Left lung (tissue), 4 donors: ENCODE measurements at regions not wholly inside any gene's neighbourhood (a gene's known extent, or its start where the extent isn't known, plus 50 kb on each side); places are given as distances from the start of the nearest gene placed in this dataset.

ENCODE experiments used
- ATAC-seq: fragments of 200-7000 bp; cut with Tn5 transposase; one replicate; pipeline ENCODE4 v1.9.1; 2020; ENCODE audit warnings: moderate library complexity
- DNase-seq, 4 donors: peaks; one replicate each; pipeline ENCODE4 v3.0.0-alpha.2; 2013 to 2020
- H3K27ac ChIP-seq, 2 donors: fragments of 200-600 bp; sonication (generic) in 1 of 2; one replicate each; pipeline versions ENCODE4 v1.5.0 to v1.8.0; 2020 to 2021
- H3K27me3 ChIP-seq, 2 donors: fragments of 200-600 bp; sonication (generic) in 1 of 2; one replicate each; pipeline versions ENCODE4 v1.5.0 to v1.8.0; 2020 to 2021
- H3K36me3 ChIP-seq, 2 donors: fragments of 200-600 bp; sonication (generic) in 1 of 2; one replicate each; pipeline versions ENCODE4 v1.5.0 to v1.8.0; 2020 to 2021
- H3K4me1 ChIP-seq, 2 donors: fragments of 200-600 bp; one replicate each; pipeline ENCODE4 v1.8.0; 2021
- H3K4me3 ChIP-seq, 2 donors: fragments of 200-600 bp; sonication (generic) in 1 of 2; one replicate each; pipeline versions ENCODE4 v1.5.0 to v1.8.0; 2020 to 2021; ENCODE audit warnings: mild to moderate bottlenecking in 1 of 2
- H3K9me3 ChIP-seq, 2 donors: fragments of 200-600 bp; sonication (generic) in 1 of 2; one replicate each; pipeline versions ENCODE4 v1.5.0 to v1.8.0; 2020 to 2021
- intact Hi-C, 2 donors: fragments of 100-400 bp; cut with DNase I; formaldehyde crosslinking; loops; one replicate each; pipeline versions ENCODE4 v1.11.2 to v1.14.2; 2022
- TF ChIP-seq, protein P1 (sequence below), 2 donors: fragments of 200-600 bp; sonication (generic) in 1 of 2; IDR thresholded peaks; one replicate each; pipeline versions ENCODE4 v1.5.0 to v1.8.0; 2021; ENCODE audit warnings: antibody characterized with exemption in 2 of 2
- donor health status: DM: no; HTN: yes; CAD: no.
- donor health status: DM: no; HTN: no; CAD: no.

DNA sequence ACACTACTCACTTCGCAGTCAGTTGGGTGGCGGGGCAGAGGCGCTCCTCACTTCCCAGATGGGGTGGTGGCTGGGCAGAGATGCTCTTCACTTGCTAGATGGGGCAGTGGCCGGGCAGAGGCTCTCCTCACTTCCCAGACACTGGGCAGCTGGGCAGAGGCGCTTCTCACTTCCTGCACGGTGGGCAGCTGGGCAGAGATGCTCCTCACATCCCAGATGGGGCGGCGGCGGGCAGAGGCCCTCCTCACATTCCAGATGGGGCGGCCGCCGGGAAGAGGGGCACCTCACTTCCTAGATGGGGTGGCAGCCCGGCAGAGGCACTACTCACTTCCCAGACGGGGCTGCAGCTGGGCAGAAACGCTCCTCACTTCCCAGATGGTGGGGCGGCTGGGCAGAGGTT is 199.8 kb downstream of the RTL9 start:
- H3K4me1 ChIP-seq, result no peaks in the 10 kb centered on the region
- DNase-seq, result peak in 1 of 4 donors; percentile 46
- no peak overlapping the region for H3K4me3 ChIP-seq
- H3K27me3 ChIP-seq, result no peaks in the 10 kb centered on the region
- no peaks in the 10 kb centered on the region for H3K36me3 ChIP-seq
- no peaks in the 10 kb centered on the region for H3K9me3 ChIP-seq
- no peak for ATAC-seq
- no peak overlapping the region for H3K27ac ChIP-seq
- intact Hi-C loops, result no loop called here
- TF ChIP-seq, protein P1, sequence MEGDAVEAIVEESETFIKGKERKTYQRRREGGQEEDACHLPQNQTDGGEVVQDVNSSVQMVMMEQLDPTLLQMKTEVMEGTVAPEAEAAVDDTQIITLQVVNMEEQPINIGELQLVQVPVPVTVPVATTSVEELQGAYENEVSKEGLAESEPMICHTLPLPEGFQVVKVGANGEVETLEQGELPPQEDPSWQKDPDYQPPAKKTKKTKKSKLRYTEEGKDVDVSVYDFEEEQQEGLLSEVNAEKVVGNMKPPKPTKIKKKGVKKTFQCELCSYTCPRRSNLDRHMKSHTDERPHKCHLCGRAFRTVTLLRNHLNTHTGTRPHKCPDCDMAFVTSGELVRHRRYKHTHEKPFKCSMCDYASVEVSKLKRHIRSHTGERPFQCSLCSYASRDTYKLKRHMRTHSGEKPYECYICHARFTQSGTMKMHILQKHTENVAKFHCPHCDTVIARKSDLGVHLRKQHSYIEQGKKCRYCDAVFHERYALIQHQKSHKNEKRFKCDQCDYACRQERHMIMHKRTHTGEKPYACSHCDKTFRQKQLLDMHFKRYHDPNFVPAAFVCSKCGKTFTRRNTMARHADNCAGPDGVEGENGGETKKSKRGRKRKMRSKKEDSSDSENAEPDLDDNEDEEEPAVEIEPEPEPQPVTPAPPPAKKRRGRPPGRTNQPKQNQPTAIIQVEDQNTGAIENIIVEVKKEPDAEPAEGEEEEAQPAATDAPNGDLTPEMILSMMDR (IDR thresholded peaks at IDR 0.05), result no peak

DNA sequence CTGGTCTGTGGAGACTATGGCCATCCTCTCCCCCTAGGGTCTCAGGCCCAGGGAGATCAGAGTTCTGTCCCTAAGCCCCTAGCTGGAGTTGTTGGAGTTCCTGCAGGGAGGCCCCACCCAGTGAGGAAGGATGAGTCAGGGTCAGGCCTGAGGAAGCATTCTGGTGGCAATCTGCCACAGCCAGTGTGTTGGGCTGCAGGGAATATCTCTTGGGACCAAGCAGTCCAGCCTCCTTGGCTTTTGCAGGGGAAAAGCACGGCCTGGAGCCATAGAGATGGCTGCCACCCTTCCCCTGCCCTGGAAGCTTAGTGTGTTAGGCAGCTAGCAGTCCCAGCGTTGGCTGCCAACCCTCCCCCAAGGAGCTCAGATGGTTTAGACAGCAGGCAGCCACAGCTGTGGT is 202.4 kb downstream of the RTL9 start:
- intact Hi-C loops, result no loop called here
- ATAC-seq (no peak), DNase-seq (no peak)
- no peak overlapping the region for H3K4me3 ChIP-seq
- H3K36me3 ChIP-seq, result no peaks in the 10 kb centered on the region
- TF ChIP-seq, protein P1 (IDR thresholded peaks at IDR 0.05), result no peak
- H3K27me3 ChIP-seq, result no peaks in the 10 kb centered on the region
- H3K4me1 ChIP-seq, result no peaks in the 10 kb centered on the region
- no peaks in the 10 kb centered on the region for H3K9me3 ChIP-seq
- no peak overlapping the region for H3K27ac ChIP-seq

DNA sequence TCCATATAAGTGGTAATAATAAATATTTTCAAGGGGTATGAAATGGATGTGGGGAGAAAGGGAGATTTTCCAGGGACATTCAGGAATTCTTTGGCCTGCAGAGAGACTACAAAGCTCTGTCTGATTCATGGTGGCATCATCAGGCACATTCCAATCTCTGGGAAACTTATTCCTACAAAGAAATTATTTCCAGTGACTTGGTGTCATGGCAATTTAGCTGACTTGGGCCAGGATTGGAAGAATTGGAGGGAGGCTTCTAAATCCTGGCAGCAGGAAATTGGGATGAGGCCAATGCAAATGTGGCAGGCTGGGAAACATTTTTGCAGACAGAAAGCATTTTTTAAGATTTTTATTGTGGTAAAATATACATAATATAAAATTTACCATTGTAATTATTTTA is 204.6 kb downstream of the RTL9 start:
- Histone ChIP-seq H3K9me3 (no peaks in the 10 kb centered on the region), H3K36me3 (no peaks in the 10 kb centered on the region), H3K4me1 (no peaks in the 10 kb centered on the region), H3K27ac (no peak overlapping the region), H3K4me3 (no peak overlapping the region), H3K27me3 (no peaks in the 10 kb centered on the region)
- ATAC-seq (no peak), DNase-seq (no peak)
- intact Hi-C loops, result no loop called here
- TF ChIP-seq, protein P1 (IDR thresholded peaks at IDR 0.05), result no peak

DNA sequence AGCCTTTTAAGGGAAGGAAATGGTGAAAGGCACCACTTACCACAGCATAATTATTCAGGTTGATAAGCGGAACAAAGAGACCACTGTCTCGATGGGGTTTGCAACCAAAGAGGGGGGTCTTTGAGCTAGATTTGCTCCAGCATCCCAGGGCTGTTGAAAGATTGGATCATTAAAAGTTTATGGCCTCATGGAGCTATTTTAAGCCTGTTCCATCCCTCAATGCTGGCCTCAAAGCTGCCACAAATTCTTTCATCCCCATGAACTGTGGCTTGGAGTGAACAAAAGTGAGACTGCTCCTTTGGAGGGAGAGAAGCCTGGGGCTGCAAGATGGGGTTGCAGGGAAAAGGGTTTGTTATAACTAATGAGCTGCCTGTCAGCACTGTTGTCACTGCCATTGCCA is 209.8 kb downstream of the RTL9 start:
- ATAC-seq, result no peak
- no peaks in the 10 kb centered on the region for H3K4me1 ChIP-seq
- H3K36me3 ChIP-seq, result no peaks in the 10 kb centered on the region
- H3K27ac ChIP-seq, result no peak overlapping the region
- intact Hi-C loops, result no loop called here
- H3K27me3 ChIP-seq, result no peaks in the 10 kb centered on the region
- no peak for DNase-seq
- no peaks in the 10 kb centered on the region for H3K9me3 ChIP-seq
- H3K4me3 ChIP-seq, result no peak overlapping the region
- TF ChIP-seq, protein P1 (IDR thresholded peaks at IDR 0.05), result no peak

DNA sequence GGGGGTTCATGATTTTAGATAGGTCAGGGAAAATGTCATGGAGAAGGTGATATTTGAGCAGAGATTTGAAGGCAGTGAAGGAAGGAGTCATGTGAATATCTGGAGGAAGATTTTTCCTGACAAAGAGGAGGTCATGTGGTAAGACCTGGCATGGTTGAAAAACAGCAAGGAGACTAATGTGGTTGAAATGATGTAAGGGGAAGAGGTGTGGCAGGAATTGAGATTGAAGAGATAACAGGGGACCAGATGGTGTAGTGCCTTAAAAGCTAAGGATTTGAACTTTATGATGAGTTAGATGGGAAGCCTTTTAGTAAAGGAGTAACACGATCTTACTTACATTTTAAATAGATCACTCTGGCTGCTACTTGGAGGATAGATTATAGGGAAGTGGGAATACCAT is 210.9 kb downstream of the RTL9 start:
- no peak overlapping the region for H3K4me3 ChIP-seq
- H3K36me3 ChIP-seq, result no peaks in the 10 kb centered on the region
- intact Hi-C loops, result no loop called here
- H3K4me1 ChIP-seq, result no peaks in the 10 kb centered on the region
- TF ChIP-seq, protein P1 (IDR thresholded peaks at IDR 0.05), result no peak
- DNase-seq (no peak), ATAC-seq (no peak)
- H3K9me3 ChIP-seq, result no peaks in the 10 kb centered on the region
- H3K27ac ChIP-seq, result no peak overlapping the region
- no peaks in the 10 kb centered on the region for H3K27me3 ChIP-seq
